Muscle of leg (tissue), 3 donors: ENCODE measurements at regions not wholly inside any gene's neighbourhood (a gene's known extent, or its start where the extent isn't known, plus 50 kb on each side); places are given as distances from the start of the nearest gene placed in this dataset.

Experiments used
- DNase-seq: peaks from one replicate; pipeline ENCODE4 v3.0.0; 2013
- H3K27ac ChIP-seq: one replicate; pipeline ENCODE4 v1.5.1; 2013; ENCODE audit warnings: mild to moderate bottlenecking, low read length, control low read depth
- H3K27me3 ChIP-seq: one replicate; pipeline ENCODE4 v1.6.1; 2013; ENCODE audit warnings: low read length; ENCODE audit not compliant: control insufficient read depth, insufficient read depth
- H3K36me3 ChIP-seq: one replicate; pipeline ENCODE4 v1.6.1; 2013; ENCODE audit warnings: low read length; ENCODE audit not compliant: control insufficient read depth, insufficient read depth
- H3K4me1 ChIP-seq: one replicate; pipeline ENCODE4 v1.6.1; 2013; ENCODE audit warnings: low read length; ENCODE audit not compliant: control insufficient read depth, insufficient read depth
- H3K4me3 ChIP-seq: one replicate; pipeline ENCODE4 v1.5.1; 2013; ENCODE audit warnings: low read length, control low read depth
- H3K9me3 ChIP-seq: replicated peaks from 2 replicates; pipeline ENCODE4 v1.6.1; 2013; ENCODE audit warnings: low read depth, low read length; ENCODE audit not compliant: control insufficient read depth
- WGBS: methylation state at CpG from one replicate; pipeline ENCODE4 v1.1.5; 2013; ENCODE audit warnings: missing lambda C conversion rate; ENCODE audit not compliant: insufficient coverage; 5-methylcytosine and 5-hydroxymethylcytosine counted together

GRCh38 chr18:78664048-78664447, 315.6 kb upstream of the SALL3 start:
- no peak overlapping the region for H3K27ac ChIP-seq
- H3K36me3 ChIP-seq, result no peaks in the 10 kb centered on the region
- no peaks in the 10 kb centered on the region for H3K4me1 ChIP-seq
- peaks cover 11% of the 10 kb centered on the region for H3K27me3 ChIP-seq
- H3K4me3 ChIP-seq, result no peak overlapping the region
- no peak for DNase-seq
- 69% methylated on average over 8 of the region's 13 CpGs for WGBS
- H3K9me3 ChIP-seq, result no peaks in the 10 kb centered on the region

DNA sequence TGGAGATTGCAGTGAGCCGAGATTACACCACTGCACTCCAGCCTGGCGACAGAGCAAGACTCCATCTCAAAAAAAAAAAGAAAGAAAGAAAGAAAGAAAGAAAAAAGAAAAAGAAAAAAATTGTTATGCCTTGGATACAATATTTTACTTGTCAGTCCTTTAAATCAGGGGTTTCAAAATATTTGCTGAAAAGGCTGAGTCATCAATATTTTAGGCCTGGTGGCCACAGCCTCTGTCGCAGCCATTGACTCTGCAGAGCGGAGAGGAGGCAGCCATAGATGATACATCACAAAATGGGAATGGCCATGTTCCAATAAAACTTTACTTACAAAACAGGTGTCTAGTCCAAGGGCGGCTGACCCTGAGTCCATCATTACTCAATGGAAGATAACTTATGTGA, 314.8 kb upstream of the SALL3 start:
- peaks cover 7% of the 10 kb centered on the region for H3K27me3 ChIP-seq
- H3K4me1 ChIP-seq, result no peaks in the 10 kb centered on the region
- H3K4me3 ChIP-seq, result no peak overlapping the region
- no peak for DNase-seq
- no peaks in the 10 kb centered on the region for H3K36me3 ChIP-seq
- no peak overlapping the region for H3K27ac ChIP-seq
- WGBS, result 86% methylated on average over 2 of the region's 5 CpGs
- H3K9me3 ChIP-seq, result no peaks in the 10 kb centered on the region

GRCh38 chr18:78665644-78666043, 314.0 kb upstream of the SALL3 start:
- H3K4me3 ChIP-seq, result no peak overlapping the region
- peaks cover 9% of the 10 kb centered on the region for H3K27me3 ChIP-seq
- DNase-seq, result no peak
- H3K4me1 ChIP-seq, result no peaks in the 10 kb centered on the region
- H3K27ac ChIP-seq, result no peak overlapping the region
- no peaks in the 10 kb centered on the region for H3K9me3 ChIP-seq
- no peaks in the 10 kb centered on the region for H3K36me3 ChIP-seq
- WGBS, result 81% methylated on average over 2 of the region's 10 CpGs

DNA sequence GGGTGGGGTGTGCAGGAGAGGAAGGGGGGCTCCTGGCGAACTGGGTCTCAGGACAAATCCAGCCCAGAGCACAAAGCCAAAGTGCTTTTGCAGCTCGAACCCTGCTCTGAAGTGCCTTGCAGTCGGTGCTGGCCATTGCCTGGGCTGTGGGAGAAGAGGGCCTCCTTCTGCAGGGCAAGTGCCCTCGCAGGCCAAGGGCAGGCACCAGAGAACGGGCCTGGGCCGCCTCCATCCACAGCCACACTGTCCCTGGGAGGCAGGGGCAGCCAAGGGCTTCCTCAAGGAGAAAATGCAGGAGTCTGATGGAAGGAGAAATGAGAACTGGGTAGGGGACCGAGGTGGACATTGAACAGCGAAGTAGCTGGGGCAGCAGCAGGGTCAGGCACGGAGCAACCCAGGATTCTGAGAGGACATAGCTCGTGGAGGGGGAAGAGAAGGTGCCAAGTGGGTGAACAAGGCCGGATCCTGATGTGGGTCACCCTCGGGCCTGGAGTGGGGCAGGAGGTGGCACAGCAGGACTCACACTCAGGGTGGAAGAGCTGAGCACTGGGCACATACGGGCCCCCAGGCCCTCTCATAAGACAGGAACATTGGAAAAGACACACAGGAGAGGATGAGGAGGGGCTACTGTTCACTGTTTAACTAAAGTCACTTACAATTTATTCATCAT, 312.8 kb upstream of the SALL3 start:
- DNase-seq, result no peak
- H3K27ac ChIP-seq, result no peak overlapping the region
- 81% methylated on average over 9 of the region's 13 CpGs for WGBS

DNA sequence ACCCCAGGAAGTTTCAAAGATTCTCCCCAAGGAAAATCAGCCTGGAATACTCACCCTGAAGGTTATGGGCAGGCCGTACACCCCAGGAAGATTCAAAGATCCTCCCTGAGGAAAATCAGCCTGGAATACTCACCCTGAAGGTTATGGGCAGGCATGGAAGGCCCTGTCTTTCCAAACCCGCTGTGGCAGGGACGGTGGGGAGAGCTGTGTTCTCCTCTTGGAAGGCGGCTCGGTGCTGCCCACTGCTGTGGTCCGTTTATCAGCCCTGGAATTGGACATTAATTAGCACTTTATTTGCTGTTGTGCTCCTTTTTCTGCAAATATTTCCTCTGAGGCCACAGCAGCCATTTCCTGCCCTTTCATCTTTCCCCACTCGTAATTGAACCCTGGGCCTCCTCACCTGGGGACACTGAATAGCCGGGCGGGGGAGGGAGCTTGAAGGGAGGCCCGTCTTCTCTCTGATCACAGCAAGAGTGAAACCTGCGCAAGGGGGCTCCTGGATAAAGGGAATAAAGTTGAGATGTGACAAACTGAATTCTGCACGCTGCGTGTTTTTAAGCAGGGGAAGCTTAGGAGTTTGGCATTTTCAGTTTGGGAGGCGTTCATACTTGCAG, 308.7 kb upstream of the SALL3 start:
- DNase-seq, result no peak
- no peak overlapping the region for H3K4me3 ChIP-seq
- H3K9me3 ChIP-seq, result no peaks in the 10 kb centered on the region
- WGBS, result 21% methylated on average over 8 of the region's 14 CpGs
- H3K27me3 ChIP-seq, result peaks cover 11% of the 10 kb centered on the region
- no peaks in the 10 kb centered on the region for H3K4me1 ChIP-seq
- no peak overlapping the region for H3K27ac ChIP-seq
- no peaks in the 10 kb centered on the region for H3K36me3 ChIP-seq

More for the DNA sequence above, 312.8 kb upstream of the SALL3 start:
- H3K9me3 ChIP-seq, result no peaks in the 10 kb centered on the region
- H3K4me3 ChIP-seq, result no peak overlapping the region
- H3K4me1 ChIP-seq, result no peaks in the 10 kb centered on the region
- H3K36me3 ChIP-seq, result no peaks in the 10 kb centered on the region
- peaks cover 12% of the 10 kb centered on the region for H3K27me3 ChIP-seq

- no peaks in the 10 kb centered on the region for H3K4me1 ChIP-seq
- no peak overlapping the region for H3K4me3 ChIP-seq
- H3K27me3 ChIP-seq, result peaks cover 11% of the 10 kb centered on the region
- no peak for DNase-seq
- WGBS, result 83% methylated on average over 15 of the region's 15 CpGs
- H3K9me3 ChIP-seq, result no peaks in the 10 kb centered on the region
- no peak overlapping the region for H3K27ac ChIP-seq
- H3K36me3 ChIP-seq, result no peaks in the 10 kb centered on the region
Measured at GRCh38 chr18:78671551-78671950, 308.1 kb upstream of the SALL3 start.

DNA sequence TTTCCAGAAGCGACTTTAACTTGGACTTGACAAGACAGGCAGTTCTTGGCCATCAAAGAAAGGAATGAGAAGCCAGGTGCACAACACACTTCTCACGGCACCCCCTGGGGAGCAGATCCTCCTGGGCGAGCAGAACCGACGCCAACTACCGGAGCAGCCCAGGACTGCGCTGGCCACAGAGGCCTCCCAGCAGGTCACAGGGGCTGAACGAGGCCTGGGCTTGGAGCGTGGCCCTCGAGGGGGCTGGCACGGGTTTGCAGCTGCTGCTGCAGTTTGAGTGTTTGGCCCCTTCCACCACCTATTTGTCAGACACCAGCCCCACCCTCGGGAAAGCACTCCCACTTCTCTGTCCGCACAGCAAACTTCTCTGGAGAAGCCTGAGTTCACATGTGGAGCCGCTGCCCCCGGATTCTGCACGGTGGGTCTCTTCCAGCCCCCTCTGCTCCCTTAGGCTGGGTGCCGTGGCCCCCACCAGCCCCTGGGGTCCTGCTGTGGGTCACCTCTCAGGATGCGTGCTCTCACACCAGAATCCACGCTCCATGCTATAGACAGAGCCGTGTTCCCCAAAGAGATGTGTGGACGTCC, 306.7 kb upstream of the SALL3 start:
- H3K4me1 ChIP-seq, result no peaks in the 10 kb centered on the region
- H3K27ac ChIP-seq, result no peak overlapping the region
- no peak overlapping the region for H3K4me3 ChIP-seq
- no peaks in the 10 kb centered on the region for H3K36me3 ChIP-seq
- peaks cover 12% of the 10 kb centered on the region for H3K27me3 ChIP-seq
- no peak for DNase-seq
- no peaks in the 10 kb centered on the region for H3K9me3 ChIP-seq
- 68% methylated on average over 21 of the region's 21 CpGs for WGBS

- H3K9me3 ChIP-seq, result no peaks in the 10 kb centered on the region
- no peak overlapping the region for H3K27ac ChIP-seq
- H3K27me3 ChIP-seq, result peaks cover 14% of the 10 kb centered on the region
- H3K4me3 ChIP-seq, result no peak overlapping the region
- H3K4me1 ChIP-seq, result no peaks in the 10 kb centered on the region
- 78% methylated on average over 13 of the region's 19 CpGs for WGBS
- no peaks in the 10 kb centered on the region for H3K36me3 ChIP-seq
- no peak for DNase-seq
Measured at GRCh38 chr18:78673516-78674321, 305.9 kb upstream of the SALL3 start.

GRCh38 chr18:78675231-78675630, 304.4 kb upstream of the SALL3 start:
- no peaks in the 10 kb centered on the region for H3K9me3 ChIP-seq
- H3K36me3 ChIP-seq, result no peaks in the 10 kb centered on the region
- DNase-seq, result no peak
- H3K4me1 ChIP-seq, result no peaks in the 10 kb centered on the region
- no peak overlapping the region for H3K4me3 ChIP-seq
- peaks cover 12% of the 10 kb centered on the region for H3K27me3 ChIP-seq
- WGBS, result 82% methylated on average over 6 of the region's 8 CpGs
- no peak overlapping the region for H3K27ac ChIP-seq
